Kidney (tissue), 13 donors: ENCODE measurements at regions not wholly inside any gene's neighbourhood (a gene's known extent, or its start where the extent isn't known, plus 50 kb on each side); places are given as distances from the start of the nearest gene placed in this dataset.

Experiments used
- DNase-seq, 5 donors: peaks; one replicate each; pipeline ENCODE4 v3.0.0-alpha.2; 2013 to 2020
- FAIRE-seq: peaks from 2 replicates; lab custom pipeline; 2012; peaks lifted over from hg19 to GRCh38; lab: Jason Lieb, UNC
- H3K27ac ChIP-seq, 2 donors: one replicate each; pipeline ENCODE4 v1.7.0; 2013; ENCODE audit warnings: low read depth in 2 of 2, low read length in 2 of 2, inconsistent platforms in 1 of 2
- H3K27me3 ChIP-seq: one replicate; pipeline ENCODE4 v1.7.1; 2013; ENCODE audit warnings: low read length, inconsistent platforms; ENCODE audit not compliant: control insufficient read depth, insufficient read depth
- H3K36me3 ChIP-seq, 3 donors: one replicate each; pipeline versions ENCODE4 v1.7.0 to v1.7.1; 2013; ENCODE audit warnings: low read length in 3 of 3, control low read depth in 1 of 3, inconsistent platforms in 1 of 3; ENCODE audit not compliant: insufficient read depth in 3 of 3, control insufficient read depth in 2 of 3
- H3K4me1 ChIP-seq, 3 donors: one replicate each; pipeline versions ENCODE4 v1.7.0 to v1.7.1; 2013; ENCODE audit warnings: low read length in 3 of 3, inconsistent platforms in 1 of 3, low read depth in 1 of 3; ENCODE audit not compliant: control insufficient read depth in 2 of 3, insufficient read depth in 2 of 3
- H3K4me3 ChIP-seq, 3 donors: one replicate each; pipeline versions ENCODE4 v1.7.0 to v1.8.1; 2013; ENCODE audit warnings: low read length in 3 of 3, control low read depth in 1 of 3, inconsistent platforms in 1 of 3
- H3K9ac ChIP-seq, 3 donors: one replicate each; pipeline versions ENCODE4 v1.7.0 to v1.7.1; 2013; ENCODE audit warnings: low read length in 3 of 3, control low read depth in 1 of 3, inconsistent platforms in 1 of 3
- H3K9me3 ChIP-seq, 3 donors: one replicate each; pipeline versions ENCODE4 v1.7.0 to v1.7.1; 2013; ENCODE audit warnings: low read length in 3 of 3, control low read depth in 1 of 3, inconsistent platforms in 1 of 3; ENCODE audit not compliant: control insufficient read depth in 2 of 3, insufficient read depth in 1 of 3
- intact Hi-C: fragments of 100-400 bp; cut with DNase I; formaldehyde crosslinking; loops from one replicate; pipeline ENCODE4 v1.11.1; 2022
- TF ChIP-seq, protein P1 (sequence below): IDR thresholded peaks from 3 replicates; pipeline ENCODE4 v1.5.1; 2012; ENCODE audit warnings: mild to moderate bottlenecking, moderate library complexity, borderline replicate concordance; ENCODE audit not compliant: insufficient read depth; ENCODE audit errors: extremely low read depth
- donor health status: control.
- donor health status: control.
- donor health status: control.
- donor health status: control.
- donor health status: control.
- donor health status: DM: yes; HTN: yes; CAD: no.
- donor health status: Normal renal cell carcinoma (clear cell type).

DNA sequence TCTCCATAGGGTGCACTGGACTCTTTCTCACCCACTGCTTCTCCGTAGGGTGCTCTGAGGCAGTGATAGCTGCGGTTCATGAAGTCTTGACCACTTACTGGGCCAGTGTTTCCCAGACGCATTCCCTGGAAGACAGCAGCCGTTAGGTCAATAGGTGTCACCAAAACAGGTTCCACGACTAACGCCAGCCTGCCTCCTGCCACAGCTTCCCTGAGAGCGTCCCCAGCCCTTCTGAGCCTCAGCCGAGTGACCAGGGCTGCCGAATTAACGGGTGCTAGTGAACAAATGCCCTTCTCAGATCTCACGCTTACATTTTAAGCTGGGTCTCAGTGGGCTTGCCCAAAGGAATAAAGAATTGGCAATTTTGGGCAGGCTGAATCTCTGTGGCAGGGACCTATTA, 188.7 kb upstream of the TNRC6C start:
- Histone ChIP-seq H3K9ac (no peak overlapping the region), H3K4me3 (no peak overlapping the region), H3K27me3 (no peaks in the 10 kb centered on the region), H3K9me3 (no peaks in the 10 kb centered on the region), H3K4me1 (no peaks in the 10 kb centered on the region), H3K27ac (no peak overlapping the region), H3K36me3 (no peaks in the 10 kb centered on the region)
- FAIRE-seq (no peak), DNase-seq (peak in 1 of 5 donors; percentile 20)
- intact Hi-C loops, result no loop called here
- TF ChIP-seq, protein P1, sequence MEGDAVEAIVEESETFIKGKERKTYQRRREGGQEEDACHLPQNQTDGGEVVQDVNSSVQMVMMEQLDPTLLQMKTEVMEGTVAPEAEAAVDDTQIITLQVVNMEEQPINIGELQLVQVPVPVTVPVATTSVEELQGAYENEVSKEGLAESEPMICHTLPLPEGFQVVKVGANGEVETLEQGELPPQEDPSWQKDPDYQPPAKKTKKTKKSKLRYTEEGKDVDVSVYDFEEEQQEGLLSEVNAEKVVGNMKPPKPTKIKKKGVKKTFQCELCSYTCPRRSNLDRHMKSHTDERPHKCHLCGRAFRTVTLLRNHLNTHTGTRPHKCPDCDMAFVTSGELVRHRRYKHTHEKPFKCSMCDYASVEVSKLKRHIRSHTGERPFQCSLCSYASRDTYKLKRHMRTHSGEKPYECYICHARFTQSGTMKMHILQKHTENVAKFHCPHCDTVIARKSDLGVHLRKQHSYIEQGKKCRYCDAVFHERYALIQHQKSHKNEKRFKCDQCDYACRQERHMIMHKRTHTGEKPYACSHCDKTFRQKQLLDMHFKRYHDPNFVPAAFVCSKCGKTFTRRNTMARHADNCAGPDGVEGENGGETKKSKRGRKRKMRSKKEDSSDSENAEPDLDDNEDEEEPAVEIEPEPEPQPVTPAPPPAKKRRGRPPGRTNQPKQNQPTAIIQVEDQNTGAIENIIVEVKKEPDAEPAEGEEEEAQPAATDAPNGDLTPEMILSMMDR, result no peak

DNA sequence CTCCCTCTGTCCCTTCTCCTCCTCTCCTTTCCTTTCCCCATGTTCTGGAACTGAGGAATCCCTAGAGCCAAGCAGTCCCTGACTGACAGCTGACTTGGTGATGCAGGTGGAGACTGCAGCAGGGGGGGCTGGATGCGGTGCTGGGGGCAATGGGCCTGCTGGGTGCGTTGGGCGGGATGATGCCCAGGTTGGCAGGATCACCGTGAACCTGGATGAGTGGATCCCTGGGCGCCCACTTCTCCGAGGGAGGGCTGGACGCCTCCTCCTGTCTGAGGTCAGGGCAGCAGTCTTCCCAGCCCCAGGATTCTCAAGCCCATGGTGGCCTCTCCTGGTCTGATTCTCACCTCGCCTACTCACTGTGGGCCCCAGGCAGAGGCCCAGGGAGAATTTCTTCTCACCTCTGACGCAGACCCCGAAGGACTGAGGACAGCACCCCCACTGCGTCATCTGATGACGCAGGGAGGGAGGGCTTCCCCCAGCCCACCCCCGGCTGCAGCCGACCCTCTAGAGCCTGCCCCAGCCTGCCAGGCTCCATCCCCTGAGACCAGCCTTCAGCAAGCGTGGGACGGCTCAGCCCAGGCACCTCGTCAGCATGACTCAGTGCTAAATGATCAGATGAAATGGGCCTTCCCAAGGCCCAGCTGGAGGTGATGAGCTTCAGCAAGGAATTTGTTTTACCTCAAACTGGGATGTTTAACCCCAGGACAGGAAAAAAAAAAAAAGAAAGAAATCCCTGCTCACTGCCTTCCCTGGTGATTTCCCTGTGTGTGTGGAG, 188.0 kb upstream of the TNRC6C start:
- peak in 1 of 5 donors; percentile 58 for DNase-seq

DNA sequence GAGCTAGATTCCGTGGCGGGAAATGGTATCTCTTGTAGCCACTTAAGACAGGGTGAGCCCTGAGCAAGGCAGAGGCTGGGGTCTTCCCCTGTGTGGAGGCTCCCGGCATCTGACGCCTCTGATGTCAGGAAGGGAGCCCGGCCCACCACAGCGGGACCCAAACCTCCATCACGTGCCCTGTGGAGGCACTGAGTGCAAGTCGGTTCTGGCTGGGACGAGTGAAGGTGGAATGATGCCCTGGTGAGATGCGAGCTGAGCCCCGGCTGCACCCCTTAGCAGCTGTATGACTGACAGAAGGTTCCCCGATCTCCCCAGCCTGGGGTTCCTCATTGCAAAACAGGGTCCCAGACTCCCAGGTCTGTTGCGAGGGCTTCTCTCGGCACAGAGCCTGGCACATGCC, 187.4 kb upstream of the TNRC6C start:
- DNase-seq, result no peak
- Histone ChIP-seq H3K27me3 (no peaks in the 10 kb centered on the region), H3K9me3 (no peaks in the 10 kb centered on the region), H3K9ac (no peak overlapping the region), H3K27ac (no peak overlapping the region), H3K4me1 (no peaks in the 10 kb centered on the region), H3K36me3 (no peaks in the 10 kb centered on the region), H3K4me3 (no peak overlapping the region)
- intact Hi-C loops, result no loop called here
- no peak for FAIRE-seq
- TF ChIP-seq, protein P1, result no peak

More for the DNA sequence above, 188.0 kb upstream of the TNRC6C start:
- no peaks in the 10 kb centered on the region for H3K4me1 ChIP-seq
- no peaks in the 10 kb centered on the region for H3K27me3 ChIP-seq
- H3K4me3 ChIP-seq, result no peak overlapping the region
- TF ChIP-seq, protein P1, result no peak
- H3K36me3 ChIP-seq, result no peaks in the 10 kb centered on the region
- H3K9ac ChIP-seq, result no peak overlapping the region
- no peak for FAIRE-seq
- intact Hi-C loops, result no loop called here
- H3K27ac ChIP-seq, result no peak overlapping the region
- H3K9me3 ChIP-seq, result no peaks in the 10 kb centered on the region
